GM12878 (cell line): ENCODE measurements at regions not wholly inside any gene's neighbourhood (a gene's known extent, or its start where the extent isn't known, plus 50 kb on each side); places are given as distances from the start of the nearest gene placed in this dataset.

ENCODE experiments used
- ATAC-seq: fragments of 200-7000 bp; cut with Tn5 transposase; 3 replicates; pipeline ENCODE4 v1.9.1; 2020; ENCODE audit warnings: mild to moderate bottlenecking, moderate library complexity
- BruUV-seq: library from RNA; stranded (reverse); fragments of 400-500 nt; replicated peaks from 2 replicates; lab custom pipeline; 2021; lab: Mats Ljungman, UMichigan
- CTCF ChIA-PET: fragments of 300-600 bp; sonication (Branson Sonifier 250); formaldehyde crosslinking; extraction: SDS; loops from one replicate; lab custom pipeline; 2021; ENCODE audit warnings: inconsistent platforms; lab: Yijun Ruan, JAX
- POLR2A ChIA-PET: fragments of 350-600 bp; formaldehyde crosslinking; extraction: SDS; loops from one replicate; lab custom pipeline; 2021; ENCODE audit warnings: inconsistent platforms; lab: Charles Lee
- RAD21 ChIA-PET: fragments of 300-600 bp; sonication (Branson Sonifier 250); formaldehyde crosslinking; loops from one replicate; lab custom pipeline; 2023; ENCODE audit warnings: antibody characterized with exemption; ENCODE audit not compliant: unreplicated experiment; lab: Charles Lee
- SMC1A ChIA-PET: fragments of 300-600 bp; sonication (Branson Sonifier 250); formaldehyde crosslinking; loops from one replicate; lab custom pipeline; 2023; ENCODE audit not compliant: unreplicated experiment, uncharacterized antibody; lab: Charles Lee
- DNase-seq: peaks from one replicate; pipeline ENCODE4 v3.0.0-alpha.2; 2011; ENCODE audit warnings: low read depth, low spot score
- FAIRE-seq: peaks from 3 replicates; lab custom pipeline; 2011; peaks lifted over from hg19 to GRCh38; lab: Jason Lieb, UNC
- H2AFZ ChIP-seq: 2 replicates; pipeline ENCODE4 v1.6.0; 2011; ENCODE audit warnings: low read depth, low read length, control low read depth; ENCODE audit not compliant: control insufficient read depth
- H3K27ac ChIP-seq: 2 replicates; pipeline ENCODE4 v1.5.1; 2011; ENCODE audit warnings: control low read depth; ENCODE audit not compliant: control insufficient read depth, insufficient read depth
- H3K27me3 ChIP-seq, 2 experiments: replicated peaks in 1 of 2; 2 replicates each; pipeline versions ENCODE4 v1.6.0 to v1.6.1; 2011; ENCODE audit warnings: low read length in 1 of 2; ENCODE audit not compliant: control insufficient read depth in 2 of 2, insufficient read depth in 2 of 2
- H3K36me3 ChIP-seq, 2 experiments: 2 replicates each; pipeline ENCODE4 v1.5.1; 2011; ENCODE audit warnings: low read length in 1 of 2; ENCODE audit not compliant: control insufficient read depth in 2 of 2, insufficient read depth in 2 of 2
- H3K4me1 ChIP-seq: 2 replicates; pipeline ENCODE4 v1.6.1; 2011; ENCODE audit warnings: mild to moderate bottlenecking, low read length, moderate library complexity, mixed read lengths; ENCODE audit not compliant: control insufficient read depth, insufficient read depth
- H3K4me2 ChIP-seq: 2 replicates; pipeline ENCODE4 v1.6.0; 2011; ENCODE audit warnings: control low read depth; ENCODE audit not compliant: control insufficient read depth, insufficient read depth
- H3K4me3 ChIP-seq: fragments of 200-600 bp; sonication (generic); 2 replicates; pipeline ENCODE4 v1.5.1; 2016
- H3K79me2 ChIP-seq: 2 replicates; pipeline ENCODE4 v1.6.0; 2011; ENCODE audit warnings: low read length; ENCODE audit not compliant: control insufficient read depth, insufficient read depth
- H3K9ac ChIP-seq: 2 replicates; pipeline ENCODE4 v1.8.0; 2011; ENCODE audit warnings: low read length, control low read depth, mixed read lengths; ENCODE audit not compliant: control insufficient read depth, insufficient read depth
- H3K9me3 ChIP-seq: replicated peaks from 3 replicates; pipeline ENCODE4 v1.5.1; 2011; ENCODE audit warnings: mild to moderate bottlenecking, low read length; ENCODE audit not compliant: control insufficient read depth, insufficient read depth
- H4K20me1 ChIP-seq: 2 replicates; pipeline ENCODE4 v1.6.0; 2011; ENCODE audit not compliant: control insufficient read depth, insufficient read depth
- LARP7 ChIP-seq: fragments of 450-650 bp; IDR thresholded peaks from 2 replicates; pipeline ENCODE4 v1.6.1; 2017; ENCODE audit warnings: mild to moderate bottlenecking
- WRNIP1 ChIP-seq: IDR thresholded peaks from 2 replicates; pipeline ENCODE4 v1.6.1; 2011; ENCODE audit warnings: low read depth, low read length, improper control_type of control experiment, borderline replicate concordance
- WGBS: methylation state at CpG from one replicate; pipeline ENCODE4 v1.1.6; 2016; ENCODE audit warnings: low lambda C conversion rate; ENCODE audit not compliant: insufficient replicate concordance, insufficient coverage; ENCODE audit errors: missing lambda C conversion rate; 5-methylcytosine and 5-hydroxymethylcytosine counted together
- in situ Hi-C: fragments of 300-500 bp; cut with MboI; formaldehyde crosslinking; loops from 9 replicates; pipeline ENCODE4 v1.14.3; 2018; ENCODE audit warnings: mixed read lengths
- intact Hi-C: fragments of 100-400 bp; cut with micrococcal nuclease; formaldehyde crosslinking; loops from one replicate; pipeline ENCODE4 v1.14.2; 2022; ENCODE audit not compliant: unreplicated experiment
- TF ChIP-seq, protein P1 (sequence below): fragments of 450-650 bp; IDR thresholded peaks from 2 replicates; pipeline ENCODE4 v1.6.1; 2017; ENCODE audit warnings: antibody characterized with exemption, mild to moderate bottlenecking, moderate library complexity
- TF ChIP-seq, protein P2 (sequence below), 3 experiments: IDR thresholded peaks in 2 of 3; conservative IDR thresholded peaks in 1 of 3; 2 replicates each; pipeline ENCODE4 v1.5.1; 2011; ENCODE audit warnings: low read depth in 3 of 3, low read length in 3 of 3, mild to moderate bottlenecking in 3 of 3, control low read depth in 2 of 3, moderate library complexity in 2 of 3, inconsistent platforms in 1 of 3, mixed read lengths in 1 of 3; ENCODE audit not compliant: control insufficient read depth in 2 of 3, insufficient read depth in 1 of 3; ENCODE audit errors: extremely low read depth in 1 of 3

DNA sequence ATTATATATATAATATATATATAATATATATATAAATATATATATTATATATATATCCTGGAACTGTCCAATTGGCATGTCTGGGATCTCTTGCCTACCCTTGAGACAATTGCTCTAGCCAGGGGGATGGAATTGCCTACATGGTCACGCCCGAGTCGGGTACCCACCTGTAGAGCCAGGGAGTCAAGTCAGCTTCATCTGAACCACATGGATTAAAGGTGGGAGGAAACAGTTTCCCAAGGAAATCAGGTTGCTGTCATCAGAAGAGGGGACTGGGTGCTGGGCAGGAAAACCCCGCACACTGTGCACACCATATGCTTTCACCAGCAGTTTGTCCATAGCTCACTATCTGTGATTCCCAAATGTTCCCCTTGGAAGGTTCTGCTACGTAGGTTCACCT is 252.5 kb upstream of the NOX3 start (continued):
- TF ChIP-seq, protein P1, sequence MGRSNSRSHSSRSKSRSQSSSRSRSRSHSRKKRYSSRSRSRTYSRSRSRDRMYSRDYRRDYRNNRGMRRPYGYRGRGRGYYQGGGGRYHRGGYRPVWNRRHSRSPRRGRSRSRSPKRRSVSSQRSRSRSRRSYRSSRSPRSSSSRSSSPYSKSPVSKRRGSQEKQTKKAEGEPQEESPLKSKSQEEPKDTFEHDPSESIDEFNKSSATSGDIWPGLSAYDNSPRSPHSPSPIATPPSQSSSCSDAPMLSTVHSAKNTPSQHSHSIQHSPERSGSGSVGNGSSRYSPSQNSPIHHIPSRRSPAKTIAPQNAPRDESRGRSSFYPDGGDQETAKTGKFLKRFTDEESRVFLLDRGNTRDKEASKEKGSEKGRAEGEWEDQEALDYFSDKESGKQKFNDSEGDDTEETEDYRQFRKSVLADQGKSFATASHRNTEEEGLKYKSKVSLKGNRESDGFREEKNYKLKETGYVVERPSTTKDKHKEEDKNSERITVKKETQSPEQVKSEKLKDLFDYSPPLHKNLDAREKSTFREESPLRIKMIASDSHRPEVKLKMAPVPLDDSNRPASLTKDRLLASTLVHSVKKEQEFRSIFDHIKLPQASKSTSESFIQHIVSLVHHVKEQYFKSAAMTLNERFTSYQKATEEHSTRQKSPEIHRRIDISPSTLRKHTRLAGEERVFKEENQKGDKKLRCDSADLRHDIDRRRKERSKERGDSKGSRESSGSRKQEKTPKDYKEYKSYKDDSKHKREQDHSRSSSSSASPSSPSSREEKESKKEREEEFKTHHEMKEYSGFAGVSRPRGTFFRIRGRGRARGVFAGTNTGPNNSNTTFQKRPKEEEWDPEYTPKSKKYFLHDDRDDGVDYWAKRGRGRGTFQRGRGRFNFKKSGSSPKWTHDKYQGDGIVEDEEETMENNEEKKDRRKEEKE: no peak
- TF ChIP-seq WRNIP1: no peak
- TF ChIP-seq, protein P2, sequence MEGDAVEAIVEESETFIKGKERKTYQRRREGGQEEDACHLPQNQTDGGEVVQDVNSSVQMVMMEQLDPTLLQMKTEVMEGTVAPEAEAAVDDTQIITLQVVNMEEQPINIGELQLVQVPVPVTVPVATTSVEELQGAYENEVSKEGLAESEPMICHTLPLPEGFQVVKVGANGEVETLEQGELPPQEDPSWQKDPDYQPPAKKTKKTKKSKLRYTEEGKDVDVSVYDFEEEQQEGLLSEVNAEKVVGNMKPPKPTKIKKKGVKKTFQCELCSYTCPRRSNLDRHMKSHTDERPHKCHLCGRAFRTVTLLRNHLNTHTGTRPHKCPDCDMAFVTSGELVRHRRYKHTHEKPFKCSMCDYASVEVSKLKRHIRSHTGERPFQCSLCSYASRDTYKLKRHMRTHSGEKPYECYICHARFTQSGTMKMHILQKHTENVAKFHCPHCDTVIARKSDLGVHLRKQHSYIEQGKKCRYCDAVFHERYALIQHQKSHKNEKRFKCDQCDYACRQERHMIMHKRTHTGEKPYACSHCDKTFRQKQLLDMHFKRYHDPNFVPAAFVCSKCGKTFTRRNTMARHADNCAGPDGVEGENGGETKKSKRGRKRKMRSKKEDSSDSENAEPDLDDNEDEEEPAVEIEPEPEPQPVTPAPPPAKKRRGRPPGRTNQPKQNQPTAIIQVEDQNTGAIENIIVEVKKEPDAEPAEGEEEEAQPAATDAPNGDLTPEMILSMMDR (IDR thresholded peaks at IDR 0.05 in 2 of 3, conservative IDR thresholded peaks at IDR 0.05 in 1 of 3; ENCODE audit: control insufficient read depth in 2 of 3, extremely low read depth in 1 of 3, insufficient read depth in 1 of 3, low read depth in 3 of 3, low read length in 3 of 3): no peak

DNA sequence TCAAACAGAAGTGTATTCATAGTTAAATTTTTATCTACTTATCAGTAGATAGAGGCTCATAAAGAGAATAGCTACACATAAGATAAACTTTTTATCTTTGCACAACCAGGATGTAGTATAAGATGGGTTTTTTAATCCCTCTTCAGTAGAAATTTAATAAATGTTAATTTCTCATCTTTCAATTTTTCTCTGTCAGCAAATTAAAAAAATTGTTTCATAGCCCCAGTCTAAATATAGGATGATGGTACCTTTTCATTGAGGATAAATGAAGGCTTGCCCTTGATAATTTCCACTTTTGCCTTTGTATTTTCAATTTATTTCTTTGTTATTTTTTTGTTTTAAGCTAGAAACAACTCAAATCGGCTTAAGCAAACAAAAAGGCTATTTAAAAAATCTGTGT is 251.2 kb upstream of the NOX3 start:
- no peak overlapping the region for H2AFZ ChIP-seq
- 79% methylated on average over 1 of the region's 1 CpG for WGBS
- no TSS peak for BruUV-seq
- H3K27ac ChIP-seq: no peak overlapping the region
- H3K79me2 ChIP-seq: no peaks in the 10 kb centered on the region
- no peaks in the 10 kb centered on the region for H3K36me3 ChIP-seq
- H3K9me3 ChIP-seq: no peaks in the 10 kb centered on the region
- DNase-seq (no peak), ATAC-seq (no peak), FAIRE-seq (no peak)
- in situ Hi-C loops: no loop called here
- ChIA-PET RAD21 (no interaction called here), CTCF (interaction anchor here (0.6 kb wide), 1 partner anchor 209 kb away, joined by 5 read pairs; no protein-coding TSS in a partner anchor), SMC1A (no interaction called here), POLR2A (no interaction called here)
- TF ChIP-seq LARP7: no peak
- peaks cover 0 to under 1% of the 10 kb centered on the region in 2 experiments; a peak in 1 of 4 replicates for H3K27me3 ChIP-seq
- H4K20me1 ChIP-seq: no peaks in the 10 kb centered on the region
- H3K4me2 ChIP-seq: no peak overlapping the region
- no peak overlapping the region for H3K4me3 ChIP-seq
- H3K4me1 ChIP-seq: no peaks in the 10 kb centered on the region
- H3K9ac ChIP-seq: no peak overlapping the region
- intact Hi-C loops: no loop called here
